Thyroid gland (tissue), 4 donors: ENCODE measurements at regions not wholly inside any gene's neighbourhood (a gene's known extent, or its start where the extent isn't known, plus 50 kb on each side); places are given as distances from the start of the nearest gene placed in this dataset.

Source experiments
- DNase-seq, 2 donors: peaks; one replicate each; pipeline ENCODE4 v3.0.0-alpha.2; 2019
- H3K27ac ChIP-seq, 3 donors: fragments of 200-600 bp; sonication (generic); 1 replicate in 2 of 3; 2 replicates in 1 of 3; pipeline ENCODE4 v1.5.1; 2016 to 2019; ENCODE audit warnings: mild to moderate bottlenecking in 1 of 3, moderate library complexity in 1 of 3
- H3K27me3 ChIP-seq: fragments of 200-600 bp; sonication (generic); one replicate; pipeline ENCODE4 v1.5.1; 2019
- H3K36me3 ChIP-seq, 2 donors: fragments of 200-600 bp; sonication (generic); one replicate each; pipeline ENCODE4 v1.5.1; 2016 to 2019
- H3K4me1 ChIP-seq, 2 donors: fragments of 200-600 bp; sonication (generic); one replicate each; pipeline ENCODE4 v1.5.1; 2017 to 2019
- H3K4me3 ChIP-seq, 3 donors: fragments of 200-600 bp; sonication (generic); replicated peaks in 1 of 3; 1 replicate in 2 of 3; 2 replicates in 1 of 3; pipeline ENCODE4 v1.5.1; 2016; ENCODE audit warnings: mild to moderate bottlenecking in 1 of 3
- H3K9me3 ChIP-seq: fragments of 200-600 bp; sonication (generic); one replicate; pipeline ENCODE4 v1.5.1; 2017
- CTCF ChIP-seq, 6 experiments: fragments of 200-600 bp in 3 of 6; fragments of 450-650 bp in 3 of 6; sonication (generic) in 3 of 6; IDR thresholded peaks; one replicate each; pipeline ENCODE4 v1.5.1; 2016 to 2019; ENCODE audit warnings: antibody characterized with exemption in 6 of 6, mild to moderate bottlenecking in 2 of 6, inconsistent platforms in 1 of 6, moderate library complexity in 1 of 6
- POLR2A ChIP-seq, 2 donors: fragments of 450-650 bp; IDR thresholded peaks; one replicate each; pipeline ENCODE4 v1.6.1; 2017; ENCODE audit warnings: antibody characterized with exemption in 2 of 2, mild to moderate bottlenecking in 2 of 2, moderate library complexity in 1 of 2
- WGBS, 2 donors: methylation state at CpG; one replicate each; pipeline ENCODE4 v1.1.5; 2017; 5-methylcytosine and 5-hydroxymethylcytosine counted together
- intact Hi-C: fragments of 100-400 bp; cut with DNase I; formaldehyde crosslinking; loops from one replicate; pipeline ENCODE4 v1.15.1; 2023

GRCh38 chr2:156944871-156945270, 312.6 kb upstream of the GALNT5 start:
- Histone ChIP-seq H3K9me3 (no peaks in the 10 kb centered on the region), H3K36me3 (no peaks in the 10 kb centered on the region), H3K4me3 (no peak overlapping the region), H3K27me3 (no peaks in the 10 kb centered on the region), H3K4me1 (no peaks in the 10 kb centered on the region), H3K27ac (no peak overlapping the region)
- 48 to 51% methylated on average over 2 of the region's 2 CpGs for WGBS, 2 donors
- no peak for DNase-seq
- intact Hi-C loops: no loop called here
- TF ChIP-seq CTCF (IDR thresholded peaks at IDR 0.05) (no peak), POLR2A (IDR thresholded peaks at IDR 0.05) (no peak)

- Histone ChIP-seq H3K4me3 (no peak overlapping the region), H3K27ac (no peak overlapping the region), H3K27me3 (no peaks in the 10 kb centered on the region), H3K36me3 (no peaks in the 10 kb centered on the region), H3K9me3 (no peaks in the 10 kb centered on the region), H3K4me1 (no peaks in the 10 kb centered on the region)
- WGBS, 2 donors: 97 to 100% methylated on average over 1 of the region's 1 CpG
- no peak for TF ChIP-seq POLR2A (IDR thresholded peaks at IDR 0.05)
- no peak for TF ChIP-seq CTCF (IDR thresholded peaks at IDR 0.05)
- no peak for DNase-seq
- intact Hi-C loops: no loop called here
Measured at GRCh38 chr2:156947261-156947660, 310.2 kb upstream of the GALNT5 start.

GRCh38 chr2:156955701-156956100, 301.8 kb upstream of the GALNT5 start:
- no peaks in the 10 kb centered on the region for H3K9me3 ChIP-seq
- intact Hi-C loops: no loop called here
- WGBS, 2 donors: 85 to 88% methylated on average over 1 of the region's 1 CpG
- no peak for DNase-seq
- TF ChIP-seq POLR2A (IDR thresholded peaks at IDR 0.05): no peak
- TF ChIP-seq CTCF (IDR thresholded peaks at IDR 0.05): no peak
- H3K27me3 ChIP-seq: no peaks in the 10 kb centered on the region
- H3K27ac ChIP-seq: no peak overlapping the region
- no peak overlapping the region for H3K4me3 ChIP-seq
- H3K36me3 ChIP-seq: no peaks in the 10 kb centered on the region
- H3K4me1 ChIP-seq: no peaks in the 10 kb centered on the region

- Histone ChIP-seq H3K9me3 (no peaks in the 10 kb centered on the region), H3K4me3 (no peak overlapping the region), H3K27me3 (no peaks in the 10 kb centered on the region), H3K27ac (no peak overlapping the region), H3K36me3 (no peaks in the 10 kb centered on the region), H3K4me1 (no peaks in the 10 kb centered on the region)
- no peak for DNase-seq
- 86 to 88% methylated on average over 2 of the region's 2 CpGs for WGBS, 2 donors
- no peak for TF ChIP-seq POLR2A (IDR thresholded peaks at IDR 0.05)
- TF ChIP-seq CTCF (IDR thresholded peaks at IDR 0.05): no peak
- intact Hi-C loops: no loop called here
Measured at GRCh38 chr2:156956161-156956560, 301.3 kb upstream of the GALNT5 start.

GRCh38 chr2:156958374-156958773, 299.1 kb upstream of the GALNT5 start:
- H3K4me1 ChIP-seq: no peaks in the 10 kb centered on the region
- no peak for DNase-seq
- WGBS, 2 donors: 89 to 91% methylated on average over 4 of the region's 4 CpGs
- H3K4me3 ChIP-seq: no peak overlapping the region
- H3K36me3 ChIP-seq: no peaks in the 10 kb centered on the region
- intact Hi-C loops: no loop called here
- H3K27me3 ChIP-seq: no peaks in the 10 kb centered on the region
- TF ChIP-seq CTCF (IDR thresholded peaks at IDR 0.05) (no peak), POLR2A (IDR thresholded peaks at IDR 0.05) (no peak)
- no peaks in the 10 kb centered on the region for H3K9me3 ChIP-seq
- H3K27ac ChIP-seq: no peak overlapping the region
